C1 segment of cervical spinal cord (tissue), 14 donors: ENCODE measurements at regions not wholly inside any gene's neighbourhood (a gene's known extent, or its start where the extent isn't known, plus 50 kb on each side); places are given as distances from the start of the nearest gene placed in this dataset.
"Not testable (repeated sequence)": the region's sequence is repeated elsewhere in the genome, so short reads cannot be mapped to it uniquely, and the experiment has no call there.

Experiments
- DNase-seq, 14 donors: peaks; one replicate each; lab custom pipeline; 2025; lab: John Stamatoyannopoulos, UW

DNA sequence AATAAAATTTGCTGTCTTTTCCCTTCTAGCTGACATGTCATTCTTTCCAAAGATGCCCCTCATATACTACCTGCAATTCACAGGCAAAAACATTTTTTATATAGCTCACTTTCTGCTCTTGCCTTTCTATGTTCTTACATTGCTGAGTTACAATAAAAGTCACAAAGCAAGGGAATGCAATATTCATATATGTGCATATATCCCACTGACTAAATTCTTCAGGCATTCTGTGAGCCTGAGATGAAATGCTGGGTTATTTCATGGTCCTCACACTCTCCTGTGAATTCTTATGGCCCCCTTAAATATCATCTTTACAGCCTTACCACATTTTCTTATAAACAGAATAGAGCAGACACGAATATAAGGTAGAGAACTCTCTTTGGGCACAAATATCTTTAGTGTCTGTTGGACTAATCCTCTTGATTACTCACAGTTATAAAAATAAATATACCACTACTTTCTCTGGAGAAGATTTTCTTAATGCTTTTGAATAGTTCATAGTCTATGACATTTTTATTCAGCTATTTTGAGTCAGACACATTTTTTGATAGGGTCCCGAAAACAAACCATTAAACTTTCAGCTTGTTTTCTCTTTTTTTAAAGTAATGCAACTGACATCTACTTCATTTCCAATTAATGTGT, 84.1 kb upstream of the H2AZ1 start:
- no peak for DNase-seq

DNA sequence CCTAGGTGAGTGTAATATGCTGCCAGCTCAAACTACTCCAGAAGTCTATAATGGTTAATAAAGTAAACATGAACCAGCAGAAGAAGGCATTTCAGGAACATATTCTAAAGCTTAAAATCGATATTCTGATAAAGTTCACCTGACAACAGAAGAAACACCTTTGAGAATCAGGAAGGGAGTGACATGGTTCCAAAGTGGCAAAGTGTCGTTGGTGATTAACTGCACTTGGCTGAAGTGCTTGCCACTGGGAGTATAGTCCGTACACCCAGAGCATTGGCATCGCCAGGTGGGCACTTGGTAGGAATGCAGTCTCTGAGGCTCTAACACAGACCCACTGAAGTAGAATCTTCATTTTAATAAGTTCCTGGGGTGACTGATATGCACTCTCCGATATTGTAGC, 76.0 kb upstream of the H2AZ1 start:
- no peak for DNase-seq

DNA sequence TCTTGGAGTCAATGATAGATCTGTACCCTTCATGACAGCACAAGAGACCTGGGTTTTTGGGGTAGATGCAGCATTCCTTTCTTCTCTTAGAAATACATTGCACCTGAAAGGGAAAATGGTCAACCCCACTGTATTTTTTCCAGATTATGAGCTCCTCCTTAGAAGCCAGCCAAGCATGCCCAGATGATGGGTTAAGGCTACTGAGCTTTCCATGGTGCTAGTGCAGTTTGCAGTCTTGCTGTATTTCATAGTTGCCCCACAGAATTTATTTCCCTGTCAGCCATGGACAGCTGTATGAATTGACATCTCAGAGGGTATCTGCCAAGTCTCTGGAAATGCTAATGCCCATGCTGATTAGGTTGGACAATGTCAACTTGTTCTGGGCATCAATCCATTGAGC, 73.7 kb upstream of the H2AZ1 start:
- no peak for DNase-seq

DNA sequence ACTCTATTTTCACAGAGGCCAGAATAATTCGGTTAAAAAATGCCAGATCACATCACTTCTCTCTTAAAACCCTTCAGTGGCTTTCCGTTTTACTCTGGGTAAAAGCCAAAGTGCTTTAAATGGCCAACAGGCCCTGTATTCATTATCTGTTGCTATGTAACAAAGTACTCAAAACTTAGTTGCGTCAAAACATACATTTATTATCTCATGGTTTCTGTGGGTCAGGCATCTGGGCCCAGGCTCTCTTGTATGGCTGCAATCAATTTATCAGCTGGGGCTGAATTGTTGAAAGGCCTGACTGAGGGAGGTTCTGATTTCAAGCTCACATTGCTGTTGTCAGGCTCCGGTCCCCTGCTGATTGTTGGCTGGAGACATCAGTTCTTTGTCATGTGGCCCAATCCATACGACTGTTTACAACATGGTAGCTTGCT, 72.7 kb upstream of the H2AZ1 start:
- no peak for DNase-seq

DNA sequence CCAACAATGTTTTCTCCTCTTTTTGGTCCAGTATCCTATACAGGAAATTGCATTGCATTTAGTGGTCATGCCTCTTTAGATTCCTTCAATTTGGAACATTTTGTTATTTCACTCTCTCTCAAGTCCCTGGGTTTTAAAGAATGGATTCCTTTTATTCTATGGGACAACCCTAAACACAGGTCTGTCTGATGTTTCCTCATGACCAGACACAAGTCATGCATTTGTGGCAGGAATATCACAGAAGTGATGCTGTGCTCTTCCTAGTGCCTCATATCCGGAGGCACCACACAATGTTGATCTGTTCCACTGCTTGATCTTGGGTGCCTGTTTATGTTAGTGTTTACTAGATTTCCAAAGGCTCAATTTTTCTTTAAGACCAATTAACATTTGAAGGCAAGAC, 69.7 kb upstream of the H2AZ1 start:
- DNase-seq, result no peak

DNA sequence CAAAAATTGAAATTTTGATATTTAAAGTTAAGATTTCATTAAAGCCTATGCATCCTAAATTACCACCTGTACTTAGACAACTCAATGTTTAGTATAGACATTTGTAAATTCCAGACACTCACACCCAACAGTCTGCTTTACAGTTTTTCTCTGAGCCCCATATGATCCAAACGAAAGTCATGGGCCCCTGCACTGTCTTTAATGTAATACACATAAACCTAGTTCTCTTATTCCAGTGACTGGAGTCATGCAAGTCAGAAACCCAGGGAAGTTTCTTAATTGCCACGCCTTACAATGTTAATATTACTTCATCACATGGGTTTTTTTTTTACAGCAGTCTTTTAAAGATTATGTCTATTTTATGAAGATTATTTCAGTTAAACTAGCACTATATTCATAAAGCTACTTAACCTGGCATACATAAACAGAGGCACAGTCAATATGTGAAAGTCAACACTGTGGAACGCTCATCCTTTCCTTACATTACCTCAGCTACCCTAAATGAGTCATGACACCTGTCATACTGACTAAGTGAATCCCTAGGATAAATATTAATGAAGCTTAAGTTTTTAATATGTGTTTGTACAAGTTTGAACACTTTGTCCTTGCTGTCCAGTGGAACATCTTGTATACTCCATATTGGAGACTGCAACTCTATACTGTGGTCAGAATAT, 67.7 kb upstream of the H2AZ1 start:
- no peak for DNase-seq

DNA sequence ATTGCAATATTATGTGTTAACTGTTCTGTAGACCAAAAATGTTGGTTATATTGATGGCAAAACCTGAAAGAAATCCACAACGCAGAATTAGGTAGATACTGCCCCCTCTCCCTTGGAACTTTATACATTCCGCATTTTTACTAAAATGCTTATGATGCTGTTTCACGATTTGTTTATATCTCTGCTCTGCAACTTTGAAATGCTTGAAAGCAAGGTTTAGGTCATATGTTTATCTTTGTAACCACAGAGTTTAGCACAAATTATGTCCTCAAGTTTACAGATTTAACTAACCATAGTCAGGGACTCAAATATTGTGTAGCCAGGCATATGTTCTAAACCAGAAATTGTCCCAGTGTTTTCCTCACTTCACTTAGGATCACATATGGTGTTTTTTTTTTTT, 66.1 kb upstream of the H2AZ1 start:
- no peak for DNase-seq

DNA sequence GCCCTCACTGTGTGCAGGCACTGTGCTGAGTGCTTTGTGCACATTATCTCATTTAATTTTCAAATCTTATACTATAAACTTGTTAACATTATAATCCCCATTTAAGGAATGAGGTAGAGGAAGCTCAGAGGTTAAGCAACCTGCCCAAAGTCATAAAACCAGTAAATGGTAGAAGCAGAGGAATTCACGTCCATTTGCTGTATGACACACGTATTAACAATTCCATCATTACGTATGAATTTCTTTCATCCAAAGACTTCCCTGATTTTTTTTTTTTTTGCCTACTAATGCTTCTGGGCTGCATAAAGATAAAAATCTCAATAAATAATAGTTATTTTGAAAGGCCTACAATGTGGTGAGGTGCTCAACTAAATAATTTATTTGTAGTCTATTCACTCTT, 64.5 kb upstream of the H2AZ1 start:
- DNase-seq, result no peak

DNA sequence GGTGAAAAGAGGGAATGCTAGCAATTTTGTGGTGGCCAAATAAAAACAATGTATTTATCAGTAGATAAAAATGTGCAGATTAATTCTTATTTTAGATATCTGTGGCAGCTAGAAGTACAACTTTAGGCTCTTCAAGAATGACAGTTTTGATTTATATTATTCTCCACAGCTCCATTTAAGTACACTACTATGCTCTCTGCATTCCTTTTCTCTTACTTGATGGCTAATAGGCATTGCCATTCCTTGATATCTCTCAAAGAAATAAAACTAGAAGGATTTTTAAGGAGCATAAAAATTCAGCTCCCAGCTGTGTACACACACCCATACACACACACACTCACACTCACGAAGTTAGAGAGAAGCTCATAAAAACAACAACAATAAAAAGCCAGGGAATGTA, 59.4 kb upstream of the H2AZ1 start:
- no peak for DNase-seq

DNA sequence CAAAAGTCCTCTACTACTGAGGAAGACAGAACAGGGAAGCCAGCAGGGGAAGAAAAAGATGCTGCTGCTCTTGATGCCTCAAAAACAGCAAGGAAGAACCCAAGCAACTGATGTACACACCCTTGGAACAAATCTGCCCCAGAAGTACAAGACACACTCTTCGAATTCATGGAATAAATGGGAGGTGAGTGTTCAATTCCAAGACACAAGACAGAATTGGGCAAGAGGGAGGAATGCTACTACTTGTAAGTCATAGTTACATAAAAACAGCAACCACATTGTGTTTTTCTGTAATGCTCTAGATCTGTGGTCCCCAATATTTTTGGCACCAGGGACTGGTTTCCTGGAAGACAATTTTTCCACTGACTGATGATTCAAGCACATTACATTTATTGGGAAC, 58.0 kb upstream of the H2AZ1 start:
- DNase-seq, result no peak

DNA sequence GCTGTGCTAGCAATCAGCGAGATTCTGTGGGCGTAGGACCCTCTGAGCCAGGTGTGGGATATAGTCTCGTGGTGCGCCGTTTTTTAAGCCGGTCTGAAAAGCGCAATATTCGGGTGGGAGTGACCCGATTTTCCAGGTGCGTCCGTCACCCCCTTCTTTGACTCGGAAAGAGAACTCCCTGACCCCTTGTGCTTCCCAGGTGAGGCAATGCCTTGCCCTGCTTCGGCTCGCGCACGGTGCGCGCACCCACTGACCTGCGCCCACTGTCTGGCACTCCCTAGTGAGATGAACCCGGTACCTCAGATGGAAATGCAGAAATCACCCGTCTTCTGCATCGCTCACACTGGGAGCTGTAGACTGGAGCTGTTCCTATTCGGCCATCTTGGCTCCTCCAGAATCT, 56.1 kb upstream of the H2AZ1 start:
- DNase-seq, result not testable (repeated sequence)
